BLaER1 treated with 17β-estradiol and CSF1 and Interleukin-3, amounts not matched to agents 10 nM and 100 nM (cell line): ENCODE measurements at regions not wholly inside any gene's neighbourhood (a gene's known extent, or its start where the extent isn't known, plus 50 kb on each side); places are given as distances from the start of the nearest gene placed in this dataset.

Experiments
- H3K27ac ChIP-seq, 11 experiments: shearing (Covaris generic); formaldehyde crosslinking; 2 replicates each; pipeline ENCODE4 v1.8.1; 2022
- H3K27me3 ChIP-seq, 11 experiments: shearing (Covaris generic); formaldehyde crosslinking; 2 replicates each; pipeline ENCODE4 v1.8.1; 2022
- H3K36me3 ChIP-seq, 11 experiments: shearing (Covaris generic); formaldehyde crosslinking; 2 replicates each; pipeline ENCODE4 v1.8.1; 2022
- H3K4me1 ChIP-seq, 10 experiments: shearing (Covaris generic); formaldehyde crosslinking; 2 replicates each; pipeline ENCODE4 v1.8.1; 2022
- H3K4me2 ChIP-seq, 11 experiments: shearing (Covaris generic); formaldehyde crosslinking; 2 replicates each; pipeline ENCODE4 v1.8.1; 2022
- H3K4me3 ChIP-seq, 10 experiments: shearing (Covaris generic); formaldehyde crosslinking; 2 replicates each; pipeline ENCODE4 v1.8.1; 2022
- H3K9ac ChIP-seq, 11 experiments: shearing (Covaris generic); formaldehyde crosslinking; 2 replicates each; pipeline ENCODE4 v1.8.1; 2022
- H3K9me3 ChIP-seq, 11 experiments: shearing (Covaris generic); formaldehyde crosslinking; replicated peaks in 1 of 11; 2 replicates each; pipeline ENCODE4 v1.8.1; 2022
- H4K20me1 ChIP-seq, 11 experiments: shearing (Covaris generic); formaldehyde crosslinking; 2 replicates each; pipeline ENCODE4 v1.8.1; 2022
- Cebpa-rat ChIP-seq, 11 experiments: shearing (Covaris generic); IDR thresholded peaks; 2 replicates each; pipeline ENCODE4 v1.8.1; 2022

DNA sequence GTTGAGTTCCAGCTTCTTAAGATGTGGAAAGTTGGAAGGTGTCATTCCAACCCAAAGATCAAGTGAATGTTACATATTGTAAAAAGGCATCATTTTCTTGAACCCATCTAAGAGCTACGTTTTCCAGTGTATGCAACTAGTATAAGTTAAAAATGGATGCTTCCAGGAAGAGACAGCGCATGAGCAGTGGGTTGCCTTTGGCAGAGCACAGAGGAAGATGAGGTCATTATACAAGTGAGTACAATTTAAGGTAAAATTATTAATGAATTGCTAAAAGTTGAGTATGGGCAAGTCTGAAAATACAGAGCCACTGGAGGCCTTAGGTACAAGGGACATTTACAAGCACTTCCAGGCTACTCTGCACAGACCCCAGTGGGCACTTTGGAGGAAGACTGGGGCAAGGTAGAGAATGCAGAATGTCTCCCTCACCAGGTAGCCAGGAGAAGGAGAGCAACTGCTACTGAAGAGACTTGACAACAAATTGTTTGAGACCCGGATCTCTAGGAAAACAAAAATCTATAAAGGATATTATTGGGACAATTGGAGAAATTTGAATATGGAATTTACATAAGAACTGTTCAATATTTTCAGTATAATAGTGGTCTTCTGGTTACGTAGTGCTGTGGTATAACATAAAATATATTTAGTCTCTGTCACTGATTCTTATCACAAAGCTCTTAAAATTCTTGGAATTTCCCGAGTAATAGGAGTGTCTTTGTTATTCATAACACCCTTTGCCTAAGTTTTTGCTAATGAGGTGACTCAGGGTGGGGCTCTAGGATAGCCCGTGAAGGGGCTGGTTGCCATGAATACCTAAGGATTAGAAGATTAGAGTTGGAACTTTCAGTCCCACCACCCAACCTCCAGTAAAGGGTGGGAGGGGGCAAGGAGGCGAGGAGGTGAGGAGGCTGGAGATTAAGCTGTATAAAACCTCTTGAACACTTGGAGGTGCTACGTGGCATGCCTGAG lies 129.9 kb upstream of the FER start:
- no peak for TF ChIP-seq Cebpa-rat (IDR thresholded peaks at IDR 0.05)
- H3K4me2 ChIP-seq: no peak overlapping the region

DNA sequence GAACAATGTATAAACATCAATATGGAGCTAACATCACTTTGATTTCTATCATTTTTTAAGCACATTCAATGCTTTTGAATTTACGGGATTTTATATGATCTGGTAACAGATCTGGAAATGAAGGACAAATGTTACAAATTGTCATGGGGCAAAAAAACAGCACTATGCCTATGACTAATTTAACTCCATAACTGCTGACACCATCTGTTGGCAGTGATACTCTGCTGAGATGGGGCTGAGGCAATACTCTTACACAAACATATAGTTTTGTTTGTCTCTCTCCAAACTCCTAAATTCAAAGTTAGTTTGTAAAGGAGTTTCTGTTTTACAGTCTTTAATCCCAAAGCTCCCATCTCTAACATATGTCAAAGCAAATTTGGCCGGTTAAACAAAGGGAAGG lies 132.5 kb upstream of the FER start:
- no peaks in the 10 kb centered on the region for H3K27me3 ChIP-seq
- no peak for TF ChIP-seq Cebpa-rat (IDR thresholded peaks at IDR 0.05)

More for the DNA sequence above, 129.9 kb upstream of the FER start:
- Histone ChIP-seq H3K9me3 (peaks cover 5 to 10% (median 8%) of the 10 kb centered on the region in 11 experiments; a peak in 21 of 22 replicates), H4K20me1 (no peaks in the 10 kb centered on the region), H3K27me3 (no peaks in the 10 kb centered on the region), H3K36me3 (no peaks in the 10 kb centered on the region), H3K4me3 (no peak overlapping the region), H3K4me1 (no peaks in the 10 kb centered on the region), H3K27ac (no peak overlapping the region), H3K9ac (no peak overlapping the region)

DNA sequence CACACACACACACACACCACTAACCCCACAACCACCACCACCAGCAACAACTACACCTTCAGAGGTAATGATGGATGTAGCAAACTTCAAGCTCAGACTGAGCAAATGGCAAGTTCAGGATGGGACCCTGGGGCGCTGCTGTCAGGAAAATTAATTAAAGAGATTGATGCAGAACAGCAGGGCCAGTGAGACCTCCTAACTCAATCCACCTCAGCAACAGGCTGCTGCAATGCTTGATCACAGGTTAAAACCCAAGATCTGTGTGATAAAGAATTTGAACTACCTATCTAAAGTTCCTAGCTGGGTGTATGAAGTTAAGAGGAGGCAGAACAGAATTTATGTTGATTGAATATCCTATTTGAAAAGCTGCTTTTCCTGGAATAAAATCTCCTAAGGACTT lies 140.3 kb upstream of the FER start:
- H3K4me1 ChIP-seq: no peaks in the 10 kb centered on the region
- H3K4me2 ChIP-seq: no peak overlapping the region
- no peak overlapping the region for H3K27ac ChIP-seq
- no peak overlapping the region for H3K4me3 ChIP-seq
- H3K9ac ChIP-seq: no peak overlapping the region
- H3K27me3 ChIP-seq: no peaks in the 10 kb centered on the region
- H4K20me1 ChIP-seq: no peaks in the 10 kb centered on the region
- peaks cover 4 to 7% (median 6%) of the 10 kb centered on the region in 11 experiments; a peak in 21 of 22 replicates for H3K9me3 ChIP-seq
- TF ChIP-seq Cebpa-rat (IDR thresholded peaks at IDR 0.05): no peak
- H3K36me3 ChIP-seq: no peaks in the 10 kb centered on the region

More for the DNA sequence above, 132.5 kb upstream of the FER start:
- no peaks in the 10 kb centered on the region for H3K4me1 ChIP-seq
- H3K9me3 ChIP-seq: peaks cover 13 to 20% (median 17%) of the 10 kb centered on the region in 11 experiments; a peak in 21 of 22 replicates
- H3K27ac ChIP-seq: no peak overlapping the region
- no peaks in the 10 kb centered on the region for H3K36me3 ChIP-seq
- no peak overlapping the region for H3K4me3 ChIP-seq
- H3K9ac ChIP-seq: no peak overlapping the region
- no peaks in the 10 kb centered on the region for H4K20me1 ChIP-seq
- no peak overlapping the region for H3K4me2 ChIP-seq

DNA sequence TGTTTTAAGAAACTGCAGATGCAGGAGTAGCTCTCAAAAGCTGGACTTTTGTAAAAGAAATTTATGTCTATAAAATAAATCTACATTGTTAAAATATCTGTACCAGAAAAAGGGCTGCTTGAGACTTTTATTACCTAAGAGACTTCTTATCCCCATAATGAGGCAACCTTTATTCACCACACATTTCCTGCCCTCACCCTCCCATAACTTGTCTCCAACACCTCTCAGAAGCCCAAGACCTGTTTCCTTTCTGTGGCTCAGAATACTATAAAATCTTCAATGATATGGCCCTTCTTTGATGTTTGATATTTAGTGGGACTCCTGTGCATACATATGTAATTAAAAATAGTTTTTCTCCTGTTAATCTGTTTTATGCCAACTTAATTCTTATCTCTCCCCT lies 141.5 kb upstream of the FER start:
- H4K20me1 ChIP-seq: no peaks in the 10 kb centered on the region
- H3K4me2 ChIP-seq: no peak overlapping the region
- H3K9me3 ChIP-seq: no peaks in the 10 kb centered on the region

DNA sequence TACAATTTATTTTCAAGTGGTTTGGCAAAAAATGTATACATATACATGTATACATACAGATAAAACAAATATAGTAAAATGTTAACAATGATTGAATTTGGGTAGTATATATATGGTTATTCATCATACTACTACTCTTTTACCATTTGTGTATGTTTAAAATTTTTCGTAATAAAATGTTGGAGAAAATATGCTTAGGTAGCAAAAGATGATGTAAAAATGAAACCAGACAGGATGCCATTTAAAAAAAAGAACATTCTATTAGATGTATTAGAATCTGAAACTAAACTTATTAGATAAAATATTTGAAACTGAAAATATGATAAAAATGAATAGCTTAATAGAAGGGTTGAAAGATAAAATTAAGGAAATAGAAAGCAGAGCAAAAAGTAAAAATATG lies 144.9 kb upstream of the FER start:
- TF ChIP-seq Cebpa-rat (IDR thresholded peaks at IDR 0.05): no peak
- no peak overlapping the region for H3K4me3 ChIP-seq
- no peaks in the 10 kb centered on the region for H4K20me1 ChIP-seq
- no peak overlapping the region for H3K9ac ChIP-seq
- H3K4me1 ChIP-seq: no peaks in the 10 kb centered on the region
- no peaks in the 10 kb centered on the region for H3K27me3 ChIP-seq
- no peaks in the 10 kb centered on the region for H3K9me3 ChIP-seq
- no peaks in the 10 kb centered on the region for H3K36me3 ChIP-seq
- no peak overlapping the region for H3K27ac ChIP-seq
- H3K4me2 ChIP-seq: no peak overlapping the region

More for the DNA sequence above, 141.5 kb upstream of the FER start:
- no peak overlapping the region for H3K4me3 ChIP-seq
- no peaks in the 10 kb centered on the region for H3K4me1 ChIP-seq
- TF ChIP-seq Cebpa-rat (IDR thresholded peaks at IDR 0.05): no peak
- H3K27ac ChIP-seq: no peak overlapping the region
- no peak overlapping the region for H3K9ac ChIP-seq
- H3K36me3 ChIP-seq: no peaks in the 10 kb centered on the region
- H3K27me3 ChIP-seq: no peaks in the 10 kb centered on the region

DNA sequence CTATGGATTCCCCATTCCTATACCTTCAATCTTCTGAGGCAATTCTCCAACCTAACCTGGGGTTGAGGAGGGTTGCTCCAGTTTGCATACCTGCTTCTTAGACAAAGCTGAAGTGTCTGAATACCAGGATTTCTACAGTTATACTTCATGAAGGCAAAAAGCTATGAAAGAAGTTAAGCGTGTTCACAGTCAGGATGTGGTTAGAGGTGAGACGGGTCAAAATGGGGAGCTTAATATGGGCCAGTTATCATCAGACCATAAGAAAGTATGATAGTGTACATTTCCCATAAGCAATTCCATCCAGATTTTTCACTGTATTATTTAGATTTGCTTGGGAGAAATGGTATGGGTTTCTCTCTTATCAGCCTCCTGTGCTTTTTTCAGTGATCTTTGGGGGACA lies 156.9 kb upstream of the FER start:
- no peaks in the 10 kb centered on the region for H3K9me3 ChIP-seq
- no peak overlapping the region for H3K9ac ChIP-seq
- H3K27ac ChIP-seq: no peak overlapping the region
- TF ChIP-seq Cebpa-rat (IDR thresholded peaks at IDR 0.05): no peak
- no peaks in the 10 kb centered on the region for H3K27me3 ChIP-seq
- no peaks in the 10 kb centered on the region for H3K36me3 ChIP-seq
- H3K4me2 ChIP-seq: no peak overlapping the region
- H3K4me1 ChIP-seq: no peaks in the 10 kb centered on the region
- no peaks in the 10 kb centered on the region for H4K20me1 ChIP-seq
- no peak overlapping the region for H3K4me3 ChIP-seq

DNA sequence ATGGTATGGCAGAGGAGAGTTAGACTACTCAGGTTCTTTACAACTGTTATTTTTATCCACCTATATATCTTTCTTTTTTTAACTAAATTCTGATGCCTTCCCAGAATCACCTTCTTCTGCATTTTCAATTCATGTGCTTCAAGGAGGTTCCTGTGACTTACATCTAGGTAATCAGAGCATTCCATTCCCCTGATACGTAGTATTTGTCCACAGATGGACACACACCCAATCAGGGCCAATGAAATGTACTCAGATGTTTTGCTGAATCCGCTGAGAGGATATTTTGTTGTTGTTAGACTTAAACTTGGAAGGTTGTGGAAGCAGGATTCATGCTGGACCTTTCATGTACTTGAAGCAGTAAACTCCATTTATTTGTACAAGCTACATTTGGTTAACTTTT lies 159.4 kb upstream of the FER start:
- H3K9me3 ChIP-seq: no peaks in the 10 kb centered on the region
- no peak overlapping the region for H3K4me2 ChIP-seq
- no peak for TF ChIP-seq Cebpa-rat (IDR thresholded peaks at IDR 0.05)
- no peaks in the 10 kb centered on the region for H3K4me1 ChIP-seq
- no peak overlapping the region for H3K27ac ChIP-seq
- no peak overlapping the region for H3K9ac ChIP-seq
- H3K27me3 ChIP-seq: no peaks in the 10 kb centered on the region
- H3K36me3 ChIP-seq: no peaks in the 10 kb centered on the region
- no peak overlapping the region for H3K4me3 ChIP-seq
- H4K20me1 ChIP-seq: no peaks in the 10 kb centered on the region

DNA sequence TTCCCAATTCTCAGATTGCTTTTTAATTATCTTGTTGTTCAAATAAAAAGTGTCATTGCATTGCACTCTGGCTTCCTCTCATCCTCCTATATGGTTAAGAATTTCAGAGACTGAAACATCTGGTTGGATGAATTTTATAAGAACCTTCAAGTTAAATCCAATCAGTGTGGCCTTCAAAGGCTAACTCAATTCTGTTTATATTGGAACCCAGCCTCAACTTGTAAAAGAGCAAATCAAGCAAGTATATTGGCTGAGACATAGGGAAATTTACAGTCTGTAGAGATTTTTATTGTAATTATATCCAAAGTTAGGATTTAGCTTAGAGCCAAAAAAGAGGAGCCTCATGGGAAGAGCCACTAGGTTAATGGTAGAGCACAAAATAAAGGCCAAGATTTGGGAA lies 159.9 kb upstream of the FER start:
- TF ChIP-seq Cebpa-rat (IDR thresholded peaks at IDR 0.05): no peak
- no peaks in the 10 kb centered on the region for H4K20me1 ChIP-seq
- H3K27me3 ChIP-seq: no peaks in the 10 kb centered on the region
- H3K4me3 ChIP-seq: no peak overlapping the region
- no peak overlapping the region for H3K9ac ChIP-seq
- no peak overlapping the region for H3K4me2 ChIP-seq
- no peaks in the 10 kb centered on the region for H3K36me3 ChIP-seq
- no peaks in the 10 kb centered on the region for H3K4me1 ChIP-seq
- no peaks in the 10 kb centered on the region for H3K9me3 ChIP-seq
- no peak overlapping the region for H3K27ac ChIP-seq

DNA sequence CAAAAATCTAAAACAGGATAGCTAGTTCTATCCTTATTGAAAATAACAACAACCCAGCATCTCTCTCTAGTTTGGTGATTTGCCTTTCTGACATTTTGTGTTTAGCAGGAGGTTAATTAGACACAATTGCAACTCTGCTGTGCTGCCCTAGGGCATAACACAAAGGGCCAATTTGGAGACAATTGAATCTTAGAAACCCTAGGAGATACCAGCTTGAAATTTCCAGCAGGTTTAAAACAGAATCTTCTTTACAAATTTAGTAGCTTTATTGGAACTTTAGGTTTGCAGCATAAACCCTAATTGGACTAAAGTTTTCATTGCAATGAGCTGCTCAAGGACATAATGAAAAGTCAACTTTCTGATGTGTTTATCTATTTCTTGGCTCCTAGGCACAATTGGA lies 166.7 kb upstream of the FER start:
- Histone ChIP-seq H3K4me1 (no peaks in the 10 kb centered on the region), H3K36me3 (no peaks in the 10 kb centered on the region), H3K27ac (no peak overlapping the region), H3K4me3 (no peak overlapping the region), H4K20me1 (no peaks in the 10 kb centered on the region), H3K9ac (no peak overlapping the region), H3K27me3 (no peaks in the 10 kb centered on the region), H3K9me3 (peaks cover 0 to 10% (median 0%) of the 10 kb centered on the region in 11 experiments; a peak in 5 of 22 replicates), H3K4me2 (no peak overlapping the region)
- TF ChIP-seq Cebpa-rat (IDR thresholded peaks at IDR 0.05): no peak

DNA sequence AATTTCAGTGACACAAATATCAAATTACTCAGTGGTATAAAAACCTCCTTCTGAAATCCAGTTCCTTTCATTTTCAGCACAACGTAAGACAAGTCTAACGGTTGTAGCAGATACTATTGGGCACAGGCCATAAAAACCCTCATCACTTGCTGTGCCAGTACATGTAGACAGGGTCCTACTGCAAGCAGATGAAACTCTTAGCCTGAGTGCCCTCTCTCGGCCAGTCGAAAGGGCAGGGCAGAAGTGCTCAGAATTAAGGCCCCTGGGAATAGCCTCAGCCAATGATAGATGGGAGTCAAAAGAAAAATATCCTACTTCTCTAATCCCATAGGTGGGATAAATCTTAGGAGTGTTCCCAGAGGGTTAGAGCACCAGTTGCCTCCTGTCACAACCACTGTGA lies 168.5 kb upstream of the FER start:
- H4K20me1 ChIP-seq: no peaks in the 10 kb centered on the region
- H3K27ac ChIP-seq: no peak overlapping the region
- H3K4me1 ChIP-seq: no peaks in the 10 kb centered on the region
- H3K9me3 ChIP-seq: peaks cover 12 to 25% (median 15%) of the 10 kb centered on the region in 11 experiments
- H3K4me3 ChIP-seq: no peak overlapping the region
- TF ChIP-seq Cebpa-rat (IDR thresholded peaks at IDR 0.05): no peak
- H3K9ac ChIP-seq: no peak overlapping the region
- H3K36me3 ChIP-seq: no peaks in the 10 kb centered on the region
- H3K27me3 ChIP-seq: no peaks in the 10 kb centered on the region
- H3K4me2 ChIP-seq: no peak overlapping the region
